Activated naive CD8-positive, alpha-beta T cell treated with anti-CD3 and anti-CD28 coated beads, Interleukin-2, amount 50 U/mL, for 24 hours (primary cell): ENCODE measurements at regions not wholly inside any gene's neighbourhood (a gene's known extent, or its start where the extent isn't known, plus 50 kb on each side); places are given as distances from the start of the nearest gene placed in this dataset.

Experiments
- ATAC-seq: fragments of 150-1000 bp; cut with Tn5 transposase; one replicate; pipeline ENCODE4 v1.10.0; 2021
- DNase-seq: peaks from one replicate; pipeline ENCODE4 v3.0.0; 2021
- H3K27ac Mint-ChIP-seq: one replicate; pipeline ENCODE4 v1.8.0; 2021; ENCODE audit warnings: mild to moderate bottlenecking, mixed read lengths
- H3K27me3 Mint-ChIP-seq: one replicate; pipeline ENCODE4 v1.8.0; 2021; ENCODE audit warnings: mixed read lengths
- H3K36me3 Mint-ChIP-seq: one replicate; pipeline ENCODE4 v1.8.0; 2021; ENCODE audit warnings: low read depth, mixed read lengths
- H3K4me1 Mint-ChIP-seq: one replicate; pipeline ENCODE4 v1.8.0; 2021; ENCODE audit warnings: mixed read lengths
- H3K4me3 Mint-ChIP-seq: one replicate; pipeline ENCODE4 v1.8.0; 2021; ENCODE audit warnings: mild to moderate bottlenecking, moderate library complexity, mixed read lengths
- H3K9me3 Mint-ChIP-seq: one replicate; pipeline ENCODE4 v1.8.0; 2021; ENCODE audit warnings: mixed read lengths

GRCh38 chr5:143986516-143987212 is 174.7 kb downstream of the HMHB1 start:
- no peak overlapping the region for H3K4me3 Mint-ChIP-seq
- H3K27ac Mint-ChIP-seq, result no peak overlapping the region
- H3K36me3 Mint-ChIP-seq, result no peaks in the 10 kb centered on the region
- DNase-seq (no peak), ATAC-seq (no peak)
- H3K4me1 Mint-ChIP-seq, result no peaks in the 10 kb centered on the region
- peaks cover 6% of the 10 kb centered on the region for H3K27me3 Mint-ChIP-seq
- peaks cover 3% of the 10 kb centered on the region for H3K9me3 Mint-ChIP-seq

- ATAC-seq (no peak), DNase-seq (no peak)
- Mint-ChIP-seq H3K27me3 (peaks cover 6% of the 10 kb centered on the region), H3K27ac (no peak overlapping the region), H3K4me1 (no peaks in the 10 kb centered on the region), H3K4me3 (no peak overlapping the region), H3K36me3 (no peaks in the 10 kb centered on the region), H3K9me3 (no peaks in the 10 kb centered on the region)
These were observed 175.3 kb downstream of the HMHB1 start for GRCh38 chr5:143987264-143987663.

GRCh38 chr5:143987751-143988560 is 176.0 kb downstream of the HMHB1 start:
- Mint-ChIP-seq H3K9me3 (no peaks in the 10 kb centered on the region), H3K36me3 (no peaks in the 10 kb centered on the region), H3K27ac (no peak overlapping the region), H3K4me3 (no peak overlapping the region), H3K4me1 (no peaks in the 10 kb centered on the region), H3K27me3 (peaks cover 6% of the 10 kb centered on the region)
- DNase-seq (no peak), ATAC-seq (no peak)

- DNase-seq (no peak), ATAC-seq (no peak)
- Mint-ChIP-seq H3K4me1 (no peaks in the 10 kb centered on the region), H3K9me3 (no peaks in the 10 kb centered on the region), H3K36me3 (no peaks in the 10 kb centered on the region), H3K4me3 (no peak overlapping the region), H3K27ac (no peak overlapping the region), H3K27me3 (peaks cover 10% of the 10 kb centered on the region)
These were observed 178.0 kb downstream of the YIPF5 start for GRCh38 chr5:143992496-143992895.

- Mint-ChIP-seq H3K27me3 (peaks cover 3% of the 10 kb centered on the region), H3K27ac (no peak overlapping the region), H3K36me3 (no peaks in the 10 kb centered on the region), H3K4me1 (no peaks in the 10 kb centered on the region), H3K9me3 (no peaks in the 10 kb centered on the region), H3K4me3 (no peak overlapping the region)
- no peak for ATAC-seq
- no peak for DNase-seq
These were observed 167.6 kb downstream of the YIPF5 start for GRCh38 chr5:144002876-144003275.

GRCh38 chr5:144003636-144004035 is 166.8 kb downstream of the YIPF5 start:
- Mint-ChIP-seq H3K9me3 (no peaks in the 10 kb centered on the region), H3K36me3 (no peaks in the 10 kb centered on the region), H3K27me3 (peaks cover 3% of the 10 kb centered on the region), H3K4me1 (no peaks in the 10 kb centered on the region), H3K4me3 (no peak overlapping the region), H3K27ac (no peak overlapping the region)
- no peak for ATAC-seq
- no peak for DNase-seq

- Mint-ChIP-seq H3K27ac (no peak overlapping the region), H3K4me1 (no peaks in the 10 kb centered on the region), H3K4me3 (no peak overlapping the region), H3K27me3 (peaks cover 3% of the 10 kb centered on the region), H3K36me3 (no peaks in the 10 kb centered on the region), H3K9me3 (no peaks in the 10 kb centered on the region)
- DNase-seq, result no peak
- no peak for ATAC-seq
These were observed 166.3 kb downstream of the YIPF5 start for GRCh38 chr5:144004146-144004545.

GRCh38 chr5:144004751-144005150 is 165.7 kb downstream of the YIPF5 start:
- no peak for DNase-seq
- H3K4me3 Mint-ChIP-seq, result no peak overlapping the region
- H3K9me3 Mint-ChIP-seq, result no peaks in the 10 kb centered on the region
- no peak for ATAC-seq
- no peaks in the 10 kb centered on the region for H3K4me1 Mint-ChIP-seq
- H3K36me3 Mint-ChIP-seq, result no peaks in the 10 kb centered on the region
- peaks cover 3% of the 10 kb centered on the region for H3K27me3 Mint-ChIP-seq
- no peak overlapping the region for H3K27ac Mint-ChIP-seq

- ATAC-seq, result no peak
- peaks cover 12% of the 10 kb centered on the region for H3K9me3 Mint-ChIP-seq
These were observed 161.3 kb downstream of the YIPF5 start for GRCh38 chr5:144009116-144009515.

GRCh38 chr5:144011388-144011787 is 159.1 kb downstream of the YIPF5 start:
- ATAC-seq (no peak), DNase-seq (no peak)
- Mint-ChIP-seq H3K36me3 (no peaks in the 10 kb centered on the region), H3K4me1 (no peaks in the 10 kb centered on the region), H3K27me3 (no peaks in the 10 kb centered on the region), H3K4me3 (no peak overlapping the region), H3K27ac (no peak overlapping the region), H3K9me3 (peaks cover 18% of the 10 kb centered on the region)

More at GRCh38 chr5:144009116-144009515, 161.3 kb downstream of the YIPF5 start:
- Mint-ChIP-seq H3K4me3 (no peak overlapping the region), H3K36me3 (no peaks in the 10 kb centered on the region), H3K27ac (no peak overlapping the region), H3K27me3 (peaks cover 1% of the 10 kb centered on the region), H3K4me1 (no peaks in the 10 kb centered on the region)
- no peak for DNase-seq

GRCh38 chr5:144013816-144014215 is 156.6 kb downstream of the YIPF5 start:
- Mint-ChIP-seq H3K27ac (no peak overlapping the region), H3K36me3 (no peaks in the 10 kb centered on the region), H3K9me3 (peaks cover 18% of the 10 kb centered on the region)

GRCh38 chr5:144015961-144016360 is 154.5 kb downstream of the YIPF5 start:
- Mint-ChIP-seq H3K36me3 (no peaks in the 10 kb centered on the region), H3K27ac (no peak overlapping the region), H3K27me3 (peaks cover 2% of the 10 kb centered on the region), H3K9me3 (peaks cover 19% of the 10 kb centered on the region), H3K4me1 (no peaks in the 10 kb centered on the region), H3K4me3 (no peak overlapping the region)
- DNase-seq, result no peak
- no peak for ATAC-seq

More at GRCh38 chr5:144013816-144014215, 156.6 kb downstream of the YIPF5 start:
- DNase-seq, result no peak
- Mint-ChIP-seq H3K4me3 (no peak overlapping the region), H3K4me1 (no peaks in the 10 kb centered on the region), H3K27me3 (no peaks in the 10 kb centered on the region)
- no peak for ATAC-seq

- Mint-ChIP-seq H3K27ac (no peak overlapping the region), H3K4me1 (no peaks in the 10 kb centered on the region), H3K9me3 (peaks cover 17% of the 10 kb centered on the region), H3K36me3 (no peaks in the 10 kb centered on the region), H3K27me3 (peaks cover 2% of the 10 kb centered on the region), H3K4me3 (no peak overlapping the region)
- DNase-seq (no peak), ATAC-seq (no peak)
These were observed 153.3 kb downstream of the YIPF5 start for GRCh38 chr5:144017119-144017518.

GRCh38 chr5:144017631-144018030 is 152.8 kb downstream of the YIPF5 start:
- H3K36me3 Mint-ChIP-seq, result no peaks in the 10 kb centered on the region
- no peaks in the 10 kb centered on the region for H3K4me1 Mint-ChIP-seq
- H3K4me3 Mint-ChIP-seq, result no peak overlapping the region
- peaks cover 17% of the 10 kb centered on the region for H3K9me3 Mint-ChIP-seq
- H3K27ac Mint-ChIP-seq, result no peak overlapping the region
- DNase-seq, result no peak
- ATAC-seq, result no peak
- peaks cover 2% of the 10 kb centered on the region for H3K27me3 Mint-ChIP-seq

- H3K9me3 Mint-ChIP-seq, result peaks cover 4% of the 10 kb centered on the region
- H3K27ac Mint-ChIP-seq, result no peak overlapping the region
- DNase-seq (no peak), ATAC-seq (no peak)
- H3K4me3 Mint-ChIP-seq, result no peak overlapping the region
- no peaks in the 10 kb centered on the region for H3K4me1 Mint-ChIP-seq
- H3K27me3 Mint-ChIP-seq, result peaks cover 2% of the 10 kb centered on the region
- H3K36me3 Mint-ChIP-seq, result no peaks in the 10 kb centered on the region
These were observed 146.4 kb downstream of the YIPF5 start for GRCh38 chr5:144024090-144024489.
